ENCODE measurements at regions not wholly inside any gene's neighbourhood (a gene's known extent, or its start where the extent isn't known, plus 50 kb on each side); places are given as distances from the start of the nearest gene placed in this dataset.
"Not testable (repeated sequence)": the region's sequence is repeated elsewhere in the genome, so short reads cannot be mapped to it uniquely, and the experiment has no call there.

DNA sequence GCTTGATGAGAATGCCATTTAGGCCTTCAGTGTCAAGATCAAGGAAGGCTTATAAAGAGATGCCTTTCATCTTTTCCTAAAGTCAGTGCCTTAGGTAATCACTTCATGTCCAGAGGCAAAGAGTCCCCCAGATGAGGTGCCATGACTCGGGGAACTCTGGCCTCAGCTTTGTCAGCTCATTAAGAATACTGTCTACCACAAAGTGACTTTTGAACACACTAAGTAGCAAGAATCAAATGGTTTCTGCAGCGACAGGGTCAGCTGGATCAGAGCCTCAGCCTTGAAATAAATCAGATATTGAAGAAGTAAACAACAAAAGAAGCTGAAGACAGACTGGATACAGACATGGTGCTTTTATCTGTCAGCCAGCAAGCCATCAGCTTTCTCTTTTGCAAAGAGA, 120.1 kb upstream of the SLC39A10 start:
- WGBS (ENCODE audit: insufficient coverage, insufficient read length), result no CpG with 5 or more reads among the region's 2 CpGs
- H3K4me3 ChIP-seq (ENCODE audit: low read length), result no peak overlapping the region
- no peaks in the 10 kb centered on the region for H3K27me3 ChIP-seq (ENCODE audit: control insufficient read depth, insufficient read depth, low read length)
- H3K36me3 ChIP-seq (ENCODE audit: control insufficient read depth, insufficient read depth, low read length), result no peaks in the 10 kb centered on the region
- H3K27ac ChIP-seq (ENCODE audit: low read length), result no peak overlapping the region
- H3K9me3 ChIP-seq (ENCODE audit: control insufficient read depth, insufficient read depth, low read length), result no peaks in the 10 kb centered on the region
- no peak for DNase-seq (ENCODE audit: low read depth, low spot score)
- H3K4me1 ChIP-seq (ENCODE audit: control insufficient read depth, insufficient read depth, low read length), result no peaks in the 10 kb centered on the region

DNA sequence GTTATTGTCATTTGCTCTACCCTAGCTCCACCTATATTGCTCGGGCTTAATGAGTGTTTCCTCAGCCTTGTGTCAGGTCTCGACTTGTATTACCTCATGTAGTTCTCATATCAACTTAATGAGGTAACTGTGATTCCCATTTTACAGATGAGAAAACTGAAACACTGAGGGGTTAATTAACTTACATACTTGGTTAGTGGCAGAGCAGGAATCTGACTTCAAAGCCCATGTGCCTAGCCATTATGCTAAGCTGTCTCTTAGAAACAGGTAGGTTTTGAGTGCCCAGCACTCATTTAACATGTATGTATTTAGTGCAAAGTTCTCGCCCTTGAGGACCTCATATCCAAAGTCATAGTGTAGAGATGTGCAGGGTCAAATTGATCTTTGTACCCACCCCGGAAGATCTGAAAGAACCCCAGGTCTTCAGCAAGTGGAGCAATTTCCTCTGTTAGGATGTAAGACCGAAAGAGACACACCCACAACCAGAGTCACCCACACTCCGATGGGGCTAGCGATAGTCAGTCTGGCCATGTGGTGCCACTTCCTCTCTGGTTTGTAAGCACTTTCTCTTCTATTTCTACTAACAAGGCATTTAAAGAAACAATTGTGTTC, 121.0 kb upstream of the SLC39A10 start:
- Histone ChIP-seq H3K36me3 (ENCODE audit: control insufficient read depth, insufficient read depth, low read length) (no peaks in the 10 kb centered on the region), H3K4me3 (ENCODE audit: low read length) (no peak overlapping the region), H3K27me3 (ENCODE audit: control insufficient read depth, insufficient read depth, low read length) (no peaks in the 10 kb centered on the region), H3K27ac (ENCODE audit: low read length) (no peak overlapping the region), H3K9me3 (ENCODE audit: control insufficient read depth, insufficient read depth, low read length) (no peaks in the 10 kb centered on the region), H3K4me1 (ENCODE audit: control insufficient read depth, insufficient read depth, low read length) (no peaks in the 10 kb centered on the region)
- no peak for DNase-seq (ENCODE audit: low read depth, low spot score)
- no CpG with 5 or more reads among the region's 7 CpGs for WGBS (ENCODE audit: insufficient coverage, insufficient read length)

DNA sequence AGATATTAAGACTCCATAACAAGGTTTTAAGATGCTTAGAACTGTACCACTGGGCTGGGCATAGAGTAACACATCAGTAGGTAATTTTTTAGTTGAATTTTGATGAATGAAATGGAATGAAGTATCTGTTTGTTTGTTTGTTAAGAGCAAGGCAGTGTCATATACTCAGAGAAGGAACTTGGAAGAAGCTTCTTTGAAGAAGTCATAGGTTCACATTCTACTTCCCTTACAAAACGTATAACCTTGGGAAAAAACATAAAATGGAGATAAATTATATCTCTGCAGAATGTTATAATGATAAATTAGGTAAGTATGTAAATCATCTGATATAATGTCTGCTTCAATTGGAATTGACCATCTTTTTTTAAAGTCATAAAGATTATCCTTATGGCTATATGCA, 122.1 kb upstream of the SLC39A10 start:
- Histone ChIP-seq H3K9me3 (ENCODE audit: control insufficient read depth, insufficient read depth, low read length) (no peaks in the 10 kb centered on the region), H3K27ac (ENCODE audit: low read length) (no peak overlapping the region), H3K27me3 (ENCODE audit: control insufficient read depth, insufficient read depth, low read length) (no peaks in the 10 kb centered on the region), H3K4me1 (ENCODE audit: control insufficient read depth, insufficient read depth, low read length) (no peaks in the 10 kb centered on the region), H3K36me3 (ENCODE audit: control insufficient read depth, insufficient read depth, low read length) (no peaks in the 10 kb centered on the region), H3K4me3 (ENCODE audit: low read length) (no peak overlapping the region)
- no CpG with 5 or more reads among the region's 1 CpG for WGBS (ENCODE audit: insufficient coverage, insufficient read length)
- no peak for DNase-seq (ENCODE audit: low read depth, low spot score)

DNA sequence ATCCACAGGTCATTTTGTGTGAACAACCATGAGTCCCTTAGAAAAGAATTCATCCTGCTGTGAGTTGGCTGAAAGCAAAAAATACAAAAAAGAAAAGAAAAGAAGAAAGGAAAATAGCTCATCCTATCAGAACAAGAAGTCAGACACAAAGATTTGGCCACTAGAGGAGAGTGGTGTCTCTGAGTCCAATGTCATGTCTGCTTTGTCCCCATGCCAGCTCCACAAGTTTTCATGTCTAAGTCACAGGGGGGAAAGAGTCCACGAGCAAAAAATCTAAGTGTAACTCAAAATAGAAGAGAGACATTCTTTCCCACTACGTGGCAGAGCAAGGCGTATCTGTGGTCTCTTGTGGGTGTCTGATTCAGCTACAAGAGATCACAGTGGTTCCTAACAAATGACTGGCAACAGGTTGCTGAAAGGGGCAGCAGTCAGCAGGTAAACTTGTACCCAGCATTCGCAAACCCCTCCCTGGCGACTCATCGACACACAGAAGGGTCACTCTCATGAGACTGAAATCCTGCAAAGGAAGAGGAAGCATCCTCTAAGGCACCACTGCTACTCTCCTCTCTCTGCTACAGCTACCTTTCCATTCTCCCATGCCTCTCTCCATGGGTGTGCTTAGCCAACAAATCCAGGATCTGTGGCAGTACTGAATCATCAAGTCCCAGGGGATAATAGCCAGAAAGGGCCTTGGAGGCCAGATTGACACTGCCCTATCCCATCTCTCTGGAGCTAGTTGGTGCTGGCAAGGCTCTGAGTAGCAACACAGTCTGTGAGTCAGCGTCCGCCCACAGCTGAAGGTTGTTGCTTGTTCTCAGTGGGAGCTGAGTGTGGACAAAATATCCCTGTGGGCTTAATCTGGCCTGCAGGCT, 123.0 kb upstream of the SLC39A10 start:
- no peaks in the 10 kb centered on the region for H3K9me3 ChIP-seq (ENCODE audit: control insufficient read depth, insufficient read depth, low read length)
- no peaks in the 10 kb centered on the region for H3K27me3 ChIP-seq (ENCODE audit: control insufficient read depth, insufficient read depth, low read length)
- no peak for DNase-seq (ENCODE audit: low read depth, low spot score)
- no peak overlapping the region for H3K27ac ChIP-seq (ENCODE audit: low read length)
- H3K4me1 ChIP-seq (ENCODE audit: control insufficient read depth, insufficient read depth, low read length), result no peaks in the 10 kb centered on the region
- no peaks in the 10 kb centered on the region for H3K36me3 ChIP-seq (ENCODE audit: control insufficient read depth, insufficient read depth, low read length)
- no CpG with 5 or more reads among the region's 8 CpGs for WGBS (ENCODE audit: insufficient coverage, insufficient read length)
- H3K4me3 ChIP-seq (ENCODE audit: low read length), result no peak overlapping the region

DNA sequence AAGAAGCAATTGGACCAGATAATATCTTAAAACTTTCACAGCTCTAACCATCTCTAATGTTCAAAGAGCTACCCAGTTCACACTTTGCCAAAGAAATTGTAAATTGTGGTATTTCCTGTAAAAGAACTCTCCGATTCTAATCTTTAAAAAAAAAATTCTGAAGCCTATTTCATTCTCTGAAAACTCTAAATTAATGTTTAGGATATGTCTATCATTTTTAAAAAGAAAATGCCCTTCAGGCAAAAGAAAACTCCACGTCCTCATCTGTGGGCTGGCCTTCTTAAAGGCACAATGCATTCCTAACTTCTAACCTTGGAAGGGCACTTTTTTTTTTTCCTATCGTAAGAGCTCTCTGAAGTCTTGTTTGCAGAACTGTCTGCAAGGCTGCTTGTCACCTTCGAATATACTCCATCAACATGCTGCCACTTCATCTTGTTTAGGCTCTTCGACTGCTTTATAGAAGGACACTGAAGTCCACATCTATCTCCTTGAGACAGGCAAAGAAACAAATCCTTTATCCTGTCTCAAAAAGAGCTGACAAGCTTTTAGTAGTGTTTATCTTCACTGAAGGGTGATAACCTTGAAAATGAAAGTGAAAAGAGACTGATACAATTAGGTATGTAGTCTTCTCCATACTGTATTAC, 124.3 kb upstream of the SLC39A10 start:
- DNase-seq (ENCODE audit: low read depth, low spot score), result no peak
- Histone ChIP-seq H3K36me3 (ENCODE audit: control insufficient read depth, insufficient read depth, low read length) (no peaks in the 10 kb centered on the region), H3K27me3 (ENCODE audit: control insufficient read depth, insufficient read depth, low read length) (no peaks in the 10 kb centered on the region), H3K4me1 (ENCODE audit: control insufficient read depth, insufficient read depth, low read length) (no peaks in the 10 kb centered on the region), H3K4me3 (ENCODE audit: low read length) (no peak overlapping the region), H3K27ac (ENCODE audit: low read length) (no peak overlapping the region), H3K9me3 (ENCODE audit: control insufficient read depth, insufficient read depth, low read length) (no peaks in the 10 kb centered on the region)
- WGBS (ENCODE audit: insufficient coverage, insufficient read length), result no CpG with 5 or more reads among the region's 5 CpGs

DNA sequence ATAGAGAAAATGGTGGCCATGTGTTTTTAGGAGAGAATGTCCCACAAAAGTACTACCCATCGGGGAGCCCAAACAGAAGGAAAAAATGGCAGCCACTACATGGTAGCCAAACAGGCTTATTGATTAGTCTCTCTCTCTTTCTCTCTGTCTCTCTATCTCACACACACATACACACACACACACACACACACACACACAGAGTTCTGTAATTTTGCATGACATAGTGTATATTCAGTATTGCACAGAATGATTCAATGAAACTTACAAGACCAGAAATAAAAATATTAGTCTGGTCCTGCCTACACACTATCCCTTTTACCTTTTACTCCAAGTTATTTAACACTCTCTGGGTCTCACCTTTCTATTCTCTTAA, 124.8 kb upstream of the SLC39A10 start:
- H3K4me1 ChIP-seq (ENCODE audit: control insufficient read depth, insufficient read depth, low read length), result no peaks in the 10 kb centered on the region

DNA sequence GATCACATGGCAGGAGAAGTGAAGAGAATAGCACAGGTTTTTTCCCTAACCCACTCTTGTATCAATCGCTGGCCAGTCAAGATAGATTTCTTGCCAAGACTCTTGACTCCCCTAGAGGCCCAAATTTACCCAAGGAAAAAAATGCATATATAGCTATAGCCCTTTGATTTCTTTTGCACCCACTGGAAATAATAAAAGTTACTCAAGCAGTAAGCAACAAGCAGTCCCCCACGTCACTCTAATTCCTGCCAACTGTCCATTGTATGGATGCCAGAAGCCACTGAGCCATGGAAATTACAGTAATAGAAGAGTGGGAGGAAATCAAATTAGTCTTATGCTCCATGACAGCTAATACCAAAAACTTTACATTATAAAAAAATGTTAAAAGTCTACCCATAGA, 125.3 kb upstream of the SLC39A10 start:
- H3K27me3 ChIP-seq (ENCODE audit: control insufficient read depth, insufficient read depth, low read length), result no peaks in the 10 kb centered on the region
- no peaks in the 10 kb centered on the region for H3K4me1 ChIP-seq (ENCODE audit: control insufficient read depth, insufficient read depth, low read length)
- WGBS (ENCODE audit: insufficient coverage, insufficient read length), result no CpG with 5 or more reads among the region's 2 CpGs
- no peaks in the 10 kb centered on the region for H3K9me3 ChIP-seq (ENCODE audit: control insufficient read depth, insufficient read depth, low read length)
- DNase-seq (ENCODE audit: low read depth, low spot score), result no peak
- H3K36me3 ChIP-seq (ENCODE audit: control insufficient read depth, insufficient read depth, low read length), result no peaks in the 10 kb centered on the region
- H3K4me3 ChIP-seq (ENCODE audit: low read length), result no peak overlapping the region
- H3K27ac ChIP-seq (ENCODE audit: low read length), result no peak overlapping the region

More for the DNA sequence above, 124.8 kb upstream of the SLC39A10 start:
- Histone ChIP-seq H3K36me3 (ENCODE audit: control insufficient read depth, insufficient read depth, low read length) (no peaks in the 10 kb centered on the region), H3K9me3 (ENCODE audit: control insufficient read depth, insufficient read depth, low read length) (no peaks in the 10 kb centered on the region), H3K27me3 (ENCODE audit: control insufficient read depth, insufficient read depth, low read length) (no peaks in the 10 kb centered on the region), H3K4me3 (ENCODE audit: low read length) (no peak overlapping the region), H3K27ac (ENCODE audit: low read length) (no peak overlapping the region)
- no peak for DNase-seq (ENCODE audit: low read depth, low spot score)
- WGBS (ENCODE audit: insufficient coverage, insufficient read length), result no CpG with 5 or more reads among the region's 1 CpG

DNA sequence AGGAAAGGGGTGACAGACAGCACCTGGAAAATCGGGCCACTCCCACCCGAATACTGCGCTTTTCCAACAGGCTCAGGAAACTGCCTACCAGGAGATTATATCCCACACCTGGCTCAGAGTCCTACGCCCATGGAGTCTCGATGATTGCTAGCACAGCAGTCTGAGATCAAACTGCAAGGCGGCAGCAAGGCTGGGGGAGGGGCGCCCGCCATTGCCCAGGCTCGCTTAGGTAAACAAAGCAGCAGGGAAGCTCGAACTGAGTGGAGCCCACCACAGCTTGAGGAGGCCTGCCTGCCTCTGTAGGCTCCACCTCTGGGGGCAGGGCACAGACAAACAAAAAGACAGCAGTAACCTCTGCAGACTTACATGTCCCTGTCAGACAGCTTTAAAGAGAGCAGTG, 133.8 kb upstream of the SLC39A10 start:
- not testable (repeated sequence) for H3K36me3 ChIP-seq (ENCODE audit: control insufficient read depth, insufficient read depth, low read length); H3K4me3 ChIP-seq (ENCODE audit: low read length); DNase-seq (ENCODE audit: low read depth, low spot score); H3K27me3 ChIP-seq (ENCODE audit: control insufficient read depth, insufficient read depth, low read length); H3K4me1 ChIP-seq (ENCODE audit: control insufficient read depth, insufficient read depth, low read length); H3K9me3 ChIP-seq (ENCODE audit: control insufficient read depth, insufficient read depth, low read length); H3K27ac ChIP-seq (ENCODE audit: low read length)
- WGBS (ENCODE audit: insufficient coverage, insufficient read length), result no CpG with 5 or more reads among the region's 10 CpGs

DNA sequence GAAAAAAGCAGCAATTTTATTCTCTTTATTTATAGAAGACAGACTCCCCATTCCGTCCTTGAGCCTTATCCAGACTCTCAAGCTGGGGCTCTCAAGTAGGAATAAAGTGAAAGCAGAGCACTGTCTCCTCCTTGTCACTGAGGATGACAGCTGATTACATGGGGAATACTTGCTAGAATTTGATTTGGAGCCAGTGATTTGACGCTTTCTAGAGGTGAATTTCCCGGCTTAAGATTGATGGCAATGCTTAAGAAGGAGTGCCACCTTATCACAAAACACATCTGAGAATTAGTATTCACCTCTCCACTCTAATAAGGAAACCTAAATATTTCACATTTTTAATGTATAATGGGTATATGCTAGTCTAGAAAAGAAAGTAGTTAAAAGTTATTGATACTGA, 135.4 kb upstream of the SLC39A10 start:
- Histone ChIP-seq H3K27ac (ENCODE audit: low read length) (no peak overlapping the region), H3K4me1 (ENCODE audit: control insufficient read depth, insufficient read depth, low read length) (no peaks in the 10 kb centered on the region; the same call in 1 of the 2 replicates), H3K36me3 (ENCODE audit: control insufficient read depth, insufficient read depth, low read length) (no peaks in the 10 kb centered on the region), H3K9me3 (ENCODE audit: control insufficient read depth, insufficient read depth, low read length) (no peaks in the 10 kb centered on the region), H3K4me3 (ENCODE audit: low read length) (no peak overlapping the region), H3K27me3 (ENCODE audit: control insufficient read depth, insufficient read depth, low read length) (no peaks in the 10 kb centered on the region)
- DNase-seq (ENCODE audit: low read depth, low spot score), result no peak
- WGBS (ENCODE audit: insufficient coverage, insufficient read length), result no CpG with 5 or more reads among the region's 3 CpGs

DNA sequence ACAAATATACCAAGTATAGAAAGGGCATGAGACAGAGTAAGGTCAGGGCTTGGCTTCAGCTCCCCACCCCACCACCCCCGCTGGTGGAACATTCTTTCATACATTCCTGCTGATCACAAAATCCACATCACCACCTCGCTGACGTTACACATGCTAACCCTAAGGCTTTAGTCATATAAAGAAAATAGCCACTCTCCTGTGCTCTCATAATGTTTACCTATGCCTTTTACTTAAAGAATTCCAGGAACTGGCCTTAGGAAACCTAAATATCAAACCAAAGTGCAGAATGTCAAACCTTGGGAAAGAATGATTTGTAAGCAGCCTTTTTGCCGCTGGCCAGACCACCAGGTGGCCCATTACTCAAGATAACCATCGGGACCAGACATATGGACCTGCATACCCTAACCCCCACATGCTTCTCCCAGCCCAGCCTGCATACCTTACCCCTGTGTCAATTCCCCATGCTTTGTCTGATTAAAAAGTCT, 136.3 kb upstream of the SLC39A10 start:
- no peak overlapping the region for H3K4me3 ChIP-seq (ENCODE audit: low read length)
- H3K36me3 ChIP-seq (ENCODE audit: control insufficient read depth, insufficient read depth, low read length), result no peaks in the 10 kb centered on the region
- no peak overlapping the region for H3K27ac ChIP-seq (ENCODE audit: low read length)
- no CpG with 5 or more reads among the region's 5 CpGs for WGBS (ENCODE audit: insufficient coverage, insufficient read length)
- no peak for DNase-seq (ENCODE audit: low read depth, low spot score)
- H3K4me1 ChIP-seq (ENCODE audit: control insufficient read depth, insufficient read depth, low read length), result no peaks in the 10 kb centered on the region; the same call in 1 of the 2 replicates
- no peaks in the 10 kb centered on the region for H3K9me3 ChIP-seq (ENCODE audit: control insufficient read depth, insufficient read depth, low read length)
- H3K27me3 ChIP-seq (ENCODE audit: control insufficient read depth, insufficient read depth, low read length), result no peaks in the 10 kb centered on the region

All from iPS DF 6.9 (cell line).